ENCODE measurements at regions not wholly inside any gene's neighbourhood (a gene's known extent, or its start where the extent isn't known, plus 50 kb on each side); places are given as distances from the start of the nearest gene placed in this dataset.

DNA sequence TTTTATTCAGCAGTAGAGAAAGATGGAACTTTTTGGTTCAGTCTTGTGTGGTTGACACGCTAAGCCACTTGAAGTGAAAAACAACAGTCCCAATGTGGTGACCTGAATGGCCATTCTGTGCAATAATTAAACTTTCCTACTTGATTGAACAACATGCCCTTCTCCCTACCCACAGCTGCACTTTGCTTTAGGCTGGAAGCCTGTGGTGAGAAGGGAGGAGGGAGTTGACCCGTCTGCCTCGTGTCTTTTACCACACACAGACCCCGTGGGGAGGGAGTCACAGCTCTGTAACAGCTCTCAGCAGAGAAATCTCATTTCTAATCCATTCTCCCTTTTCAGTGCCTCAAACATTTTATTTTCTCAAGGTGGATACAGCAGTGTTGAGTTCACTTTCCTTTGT, 138.2 kb upstream of the PKDCC start:
- no peaks in the 10 kb centered on the region for H3K9me3 ChIP-seq
- 54 to 74% methylated on average over 4 of the region's 4 CpGs for WGBS, 2 donors
- TF ChIP-seq, protein P1, sequence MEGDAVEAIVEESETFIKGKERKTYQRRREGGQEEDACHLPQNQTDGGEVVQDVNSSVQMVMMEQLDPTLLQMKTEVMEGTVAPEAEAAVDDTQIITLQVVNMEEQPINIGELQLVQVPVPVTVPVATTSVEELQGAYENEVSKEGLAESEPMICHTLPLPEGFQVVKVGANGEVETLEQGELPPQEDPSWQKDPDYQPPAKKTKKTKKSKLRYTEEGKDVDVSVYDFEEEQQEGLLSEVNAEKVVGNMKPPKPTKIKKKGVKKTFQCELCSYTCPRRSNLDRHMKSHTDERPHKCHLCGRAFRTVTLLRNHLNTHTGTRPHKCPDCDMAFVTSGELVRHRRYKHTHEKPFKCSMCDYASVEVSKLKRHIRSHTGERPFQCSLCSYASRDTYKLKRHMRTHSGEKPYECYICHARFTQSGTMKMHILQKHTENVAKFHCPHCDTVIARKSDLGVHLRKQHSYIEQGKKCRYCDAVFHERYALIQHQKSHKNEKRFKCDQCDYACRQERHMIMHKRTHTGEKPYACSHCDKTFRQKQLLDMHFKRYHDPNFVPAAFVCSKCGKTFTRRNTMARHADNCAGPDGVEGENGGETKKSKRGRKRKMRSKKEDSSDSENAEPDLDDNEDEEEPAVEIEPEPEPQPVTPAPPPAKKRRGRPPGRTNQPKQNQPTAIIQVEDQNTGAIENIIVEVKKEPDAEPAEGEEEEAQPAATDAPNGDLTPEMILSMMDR (IDR thresholded peaks at IDR 0.05) = no peak
- TF ChIP-seq EP300 (IDR thresholded peaks at IDR 0.05) (no peak), POLR2AphosphoS5 (IDR thresholded peaks at IDR 0.05) (no peak), POLR2A (IDR thresholded peaks at IDR 0.05) (no peak)
- no peak overlapping the region for H3K27ac ChIP-seq
- H3K36me3 ChIP-seq = no peaks in the 10 kb centered on the region
- H3K4me1 ChIP-seq = peaks cover 0 to 41% (median 18%) of the 10 kb centered on the region in 4 donors
- H3K4me3 ChIP-seq = no peak overlapping the region
- H3K27me3 ChIP-seq = no peaks in the 10 kb centered on the region
- intact Hi-C loops (cut with DNase I) = no loop called here
- no peak for DNase-seq

DNA sequence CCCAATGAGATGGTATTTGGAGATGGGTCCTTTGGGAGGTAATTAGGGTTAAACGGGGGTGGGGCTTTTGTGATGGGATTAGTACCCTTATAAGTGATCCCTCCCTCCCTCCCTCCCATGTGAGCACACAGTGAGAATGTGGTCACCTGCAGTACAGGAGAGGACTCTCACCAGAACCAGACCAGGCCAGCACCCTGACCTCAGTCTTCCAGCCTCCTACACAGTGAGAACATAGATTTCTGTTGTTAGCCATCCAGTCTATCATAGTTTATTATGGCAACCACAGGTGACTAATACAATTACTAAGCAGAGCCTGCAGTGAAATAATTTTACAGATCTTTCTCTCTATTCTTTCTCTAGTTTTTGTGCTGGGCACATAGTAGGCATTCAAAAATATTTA, 137.7 kb upstream of the PKDCC start:
- H3K36me3 ChIP-seq = no peaks in the 10 kb centered on the region
- DNase-seq = no peak
- H3K9me3 ChIP-seq = no peaks in the 10 kb centered on the region
- intact Hi-C loops (cut with DNase I) = no loop called here
- H3K27me3 ChIP-seq = no peaks in the 10 kb centered on the region
- TF ChIP-seq POLR2A (IDR thresholded peaks at IDR 0.05) = no peak
- no peak for TF ChIP-seq EP300 (IDR thresholded peaks at IDR 0.05)
- no peak for TF ChIP-seq POLR2AphosphoS5 (IDR thresholded peaks at IDR 0.05)
- TF ChIP-seq, protein P1 (IDR thresholded peaks at IDR 0.05) = no peak
- H3K27ac ChIP-seq = no peak overlapping the region
- WGBS, 2 donors = 65 to 86% methylated on average over 1 of the region's 1 CpG
- peaks cover 0 to 36% (median 18%) of the 10 kb centered on the region in 4 donors for H3K4me1 ChIP-seq
- H3K4me3 ChIP-seq = no peak overlapping the region

DNA sequence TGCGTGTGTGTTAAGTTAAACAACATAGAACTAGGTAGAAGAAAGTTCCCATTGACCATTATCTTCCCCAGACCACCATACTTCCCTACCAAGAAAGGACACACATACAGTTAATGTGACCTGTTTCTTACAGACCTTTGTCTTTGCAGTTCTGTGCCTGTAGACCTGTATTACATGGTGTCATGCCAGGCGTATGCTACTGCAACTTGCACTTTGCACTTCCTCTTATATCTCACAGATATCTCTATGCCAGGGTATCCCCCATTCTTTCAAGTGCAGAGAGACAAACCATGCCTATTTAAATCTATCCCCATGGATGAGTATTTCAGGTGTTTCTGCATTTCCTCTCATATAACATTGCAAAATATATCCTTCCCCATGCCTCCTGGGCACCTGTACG, 136.8 kb upstream of the PKDCC start:
- intact Hi-C loops (cut with DNase I) = no loop called here
- Histone ChIP-seq H3K36me3 (no peaks in the 10 kb centered on the region), H3K4me1 (peaks cover 0 to 33% (median 18%) of the 10 kb centered on the region in 4 donors), H3K9me3 (no peaks in the 10 kb centered on the region), H3K27ac (no peak overlapping the region), H3K4me3 (no peak overlapping the region), H3K27me3 (no peaks in the 10 kb centered on the region)
- DNase-seq = no peak
- TF ChIP-seq, protein P1 (IDR thresholded peaks at IDR 0.05) = no peak
- no peak for TF ChIP-seq POLR2AphosphoS5 (IDR thresholded peaks at IDR 0.05)
- no peak for TF ChIP-seq POLR2A (IDR thresholded peaks at IDR 0.05)
- TF ChIP-seq EP300 (IDR thresholded peaks at IDR 0.05) = no peak
- WGBS, 2 donors = 40 to 76% methylated on average over 3 of the region's 3 CpGs

DNA sequence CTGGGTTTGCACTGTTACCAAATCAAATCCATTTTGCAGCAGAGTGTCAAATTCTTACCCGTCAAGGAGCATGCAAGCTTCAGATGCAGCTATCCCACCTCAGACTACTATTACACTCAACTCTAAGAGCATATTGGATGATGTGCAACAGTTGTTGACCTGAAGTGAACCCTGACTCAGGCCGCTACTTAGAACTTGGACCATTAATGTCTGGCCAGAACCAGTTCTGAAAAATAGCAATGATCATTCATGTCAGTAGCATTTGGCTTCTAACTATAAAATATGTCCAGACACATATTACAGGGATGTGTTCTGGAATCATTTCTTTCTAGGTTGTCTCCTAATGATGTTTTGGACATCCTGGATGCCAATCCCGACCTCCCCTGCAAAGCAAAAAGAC, 135.5 kb upstream of the PKDCC start:
- H3K4me3 ChIP-seq = no peak overlapping the region
- DNase-seq = no peak
- peak overlapping the region in 3 of 4 donors; percentile 15 to 66 (median 61) for H3K27ac ChIP-seq
- no peaks in the 10 kb centered on the region for H3K27me3 ChIP-seq
- H3K9me3 ChIP-seq = no peaks in the 10 kb centered on the region
- intact Hi-C loops (cut with DNase I) = no loop called here
- no peaks in the 10 kb centered on the region for H3K36me3 ChIP-seq
- peaks cover 0 to 23% (median 18%) of the 10 kb centered on the region in 4 donors for H3K4me1 ChIP-seq
- 72 to 84% methylated on average over 3 of the region's 3 CpGs for WGBS, 2 donors
- TF ChIP-seq EP300 (IDR thresholded peaks at IDR 0.05) (no peak), POLR2AphosphoS5 (IDR thresholded peaks at IDR 0.05) (peak; percentile 31 to 70 (median 64)), POLR2A (IDR thresholded peaks at IDR 0.05) (no peak)
- TF ChIP-seq, protein P1 (IDR thresholded peaks at IDR 0.05) = no peak

DNA sequence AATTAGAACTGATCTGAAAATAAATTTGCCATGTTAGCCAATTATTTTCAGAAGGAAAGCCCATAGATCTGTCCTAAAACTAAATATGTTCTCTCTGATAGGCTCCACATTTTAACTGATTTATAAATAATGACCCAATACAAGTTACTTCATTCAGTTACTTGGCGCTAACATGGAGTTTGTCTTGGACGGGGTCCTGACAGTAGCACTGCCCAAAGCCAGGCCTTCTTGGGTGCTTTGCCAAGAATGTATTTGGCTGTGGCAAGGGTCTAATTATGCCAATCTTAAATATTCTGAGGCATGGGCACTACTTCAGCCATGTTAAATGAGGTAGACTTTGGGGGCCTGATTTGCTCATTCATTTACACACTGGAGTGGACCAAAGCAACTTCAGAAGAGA, 135.0 kb upstream of the PKDCC start:
- peak overlapping the region in 3 of 4 donors; percentile 15 to 66 (median 61) for H3K27ac ChIP-seq
- H3K4me1 ChIP-seq = peaks cover 0 to 23% (median 18%) of the 10 kb centered on the region in 4 donors
- H3K27me3 ChIP-seq = no peaks in the 10 kb centered on the region
- DNase-seq = no peak
- no peak overlapping the region for H3K4me3 ChIP-seq
- intact Hi-C loops (cut with DNase I) = no loop called here
- TF ChIP-seq EP300 (IDR thresholded peaks at IDR 0.05) (no peak), POLR2A (IDR thresholded peaks at IDR 0.05) (no peak), POLR2AphosphoS5 (IDR thresholded peaks at IDR 0.05) (no peak)
- TF ChIP-seq, protein P1 (IDR thresholded peaks at IDR 0.05) = no peak
- WGBS, 2 donors = 83 to 94% methylated on average over 2 of the region's 2 CpGs
- H3K9me3 ChIP-seq = no peaks in the 10 kb centered on the region
- no peaks in the 10 kb centered on the region for H3K36me3 ChIP-seq

Data from sigmoid colon (tissue), 6 donors.